IPS-15b (cell line): ENCODE measurements at regions not wholly inside any gene's neighbourhood (a gene's known extent, or its start where the extent isn't known, plus 50 kb on each side); places are given as distances from the start of the nearest gene placed in this dataset.

Experiments used
- H3K27me3 ChIP-seq: one replicate; pipeline ENCODE4 v1.6.1; 2013; ENCODE audit warnings: low read length; ENCODE audit not compliant: control insufficient read depth, insufficient read depth
- H3K36me3 ChIP-seq: one replicate; pipeline ENCODE4 v1.6.1; 2013; ENCODE audit warnings: low read length; ENCODE audit not compliant: control insufficient read depth, insufficient read depth
- H3K4me1 ChIP-seq: one replicate; pipeline ENCODE4 v1.6.1; 2013; ENCODE audit warnings: mild to moderate bottlenecking, low read length; ENCODE audit not compliant: control insufficient read depth, insufficient read depth
- H3K4me3 ChIP-seq: one replicate; pipeline ENCODE4 v1.5.1; 2013; ENCODE audit warnings: low read depth, low read length
- H3K9ac ChIP-seq: one replicate; pipeline ENCODE4 v1.6.1; 2013; ENCODE audit warnings: low read depth, mild to moderate bottlenecking, low read length
- H3K9me3 ChIP-seq: one replicate; pipeline ENCODE4 v1.6.1; 2013; ENCODE audit warnings: mild to moderate bottlenecking, low read length; ENCODE audit not compliant: control insufficient read depth, insufficient read depth

DNA sequence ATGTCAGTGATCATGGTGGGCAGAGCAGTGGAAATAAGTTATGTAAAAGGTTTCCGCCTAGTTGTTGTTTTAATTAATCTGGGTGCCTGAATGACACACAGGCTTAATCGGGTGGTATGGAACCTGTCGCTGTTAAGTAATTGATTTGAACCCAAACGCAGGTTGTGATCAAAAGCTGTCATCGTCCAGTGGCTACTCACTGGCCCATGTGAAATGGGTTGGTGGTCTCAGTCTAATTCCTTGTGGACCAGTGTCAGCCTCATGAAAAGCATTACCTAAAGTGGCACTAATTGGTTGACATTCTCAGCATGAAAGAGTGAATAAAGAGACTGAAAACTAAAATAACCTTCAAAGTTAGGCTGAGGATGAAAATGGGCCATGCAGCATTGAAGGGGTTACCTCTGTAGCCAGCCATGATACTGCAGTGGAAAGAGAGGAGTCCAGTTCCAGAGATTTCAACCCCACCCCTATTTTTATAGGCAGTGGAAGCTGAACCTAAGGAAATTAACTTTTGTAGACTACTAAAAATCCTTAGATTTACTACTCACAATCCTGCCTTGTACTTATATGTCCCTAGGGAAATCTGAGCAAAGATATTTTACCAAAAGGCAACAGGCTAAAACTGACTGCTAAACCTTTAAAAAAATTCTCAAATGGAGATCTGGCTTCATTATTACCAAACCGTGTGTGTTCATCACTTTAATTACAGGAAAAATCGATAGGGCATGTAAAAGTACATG is 251.7 kb upstream of the TENM3 start:
- Histone ChIP-seq H3K4me3 (no peak overlapping the region), H3K9ac (no peak overlapping the region), H3K4me1 (no peaks in the 10 kb centered on the region), H3K27me3 (no peaks in the 10 kb centered on the region), H3K9me3 (no peaks in the 10 kb centered on the region), H3K36me3 (no peaks in the 10 kb centered on the region)

DNA sequence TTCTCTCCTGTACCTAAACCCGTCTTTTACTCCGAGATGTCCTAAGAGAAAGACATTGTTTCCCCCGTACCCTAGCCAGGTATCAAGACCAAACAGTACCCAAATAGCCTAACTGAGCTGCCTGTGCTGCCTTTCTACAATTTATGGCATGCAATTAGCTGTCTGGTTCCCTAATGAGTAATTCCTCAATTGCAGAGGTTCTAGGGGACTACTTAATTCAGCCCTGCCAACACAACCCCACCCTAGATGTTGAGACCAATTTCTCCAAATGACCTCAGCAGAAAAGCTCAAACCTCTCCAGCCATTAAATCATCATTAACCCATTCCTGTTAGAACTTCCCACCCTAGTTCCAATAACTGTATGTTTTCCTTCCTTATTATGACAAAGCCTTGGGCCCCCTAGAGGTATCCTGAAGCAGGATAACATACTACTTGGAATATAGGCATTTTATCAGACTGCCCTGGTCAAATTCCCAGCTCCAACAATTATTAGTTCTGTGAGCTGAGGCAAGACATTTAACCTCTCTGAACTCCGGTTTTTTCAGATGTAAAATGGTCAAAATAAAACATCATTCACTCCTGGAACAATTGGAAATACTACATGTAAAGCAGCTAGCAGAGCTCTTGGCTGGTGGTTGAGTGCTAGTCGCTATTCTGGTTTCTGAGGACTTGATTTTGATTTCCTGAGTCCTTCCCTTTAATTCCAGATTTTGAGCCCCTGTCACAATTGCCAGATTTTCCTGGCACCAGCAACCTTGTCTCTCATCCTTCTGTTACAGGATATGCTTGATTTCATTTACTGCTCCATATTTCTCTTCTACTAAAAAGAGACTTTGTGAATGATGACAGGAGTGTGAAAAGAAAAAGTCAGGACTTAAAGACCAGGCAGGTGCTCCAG is 244.6 kb upstream of the TENM3 start:
- Histone ChIP-seq H3K27me3 (no peaks in the 10 kb centered on the region), H3K36me3 (no peaks in the 10 kb centered on the region), H3K4me3 (no peak overlapping the region), H3K4me1 (no peaks in the 10 kb centered on the region), H3K9ac (no peak overlapping the region), H3K9me3 (no peaks in the 10 kb centered on the region)

DNA sequence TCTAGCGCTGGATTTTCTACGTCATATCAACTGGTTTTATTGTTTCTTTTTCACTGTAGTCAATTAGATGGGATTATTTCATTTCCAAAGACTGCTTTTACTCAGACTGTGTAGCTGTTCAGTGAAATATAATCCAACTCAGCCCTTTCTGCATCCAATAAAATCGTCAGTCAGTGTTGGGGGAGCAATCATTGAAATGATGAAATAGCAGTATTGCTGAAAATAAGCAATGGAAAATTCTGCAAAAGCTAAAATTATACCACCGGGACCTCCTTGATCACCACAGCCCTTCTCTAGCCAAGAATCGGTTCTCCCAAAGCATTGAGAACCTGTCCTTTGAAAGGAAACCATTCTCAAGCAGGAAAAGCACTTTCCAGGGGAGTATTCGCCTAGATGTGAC is 243.1 kb upstream of the TENM3 start:
- no peak overlapping the region for H3K4me3 ChIP-seq
- H3K9ac ChIP-seq: no peak overlapping the region
- H3K4me1 ChIP-seq: no peaks in the 10 kb centered on the region
- H3K36me3 ChIP-seq: no peaks in the 10 kb centered on the region
- H3K27me3 ChIP-seq: no peaks in the 10 kb centered on the region
- H3K9me3 ChIP-seq: no peaks in the 10 kb centered on the region

DNA sequence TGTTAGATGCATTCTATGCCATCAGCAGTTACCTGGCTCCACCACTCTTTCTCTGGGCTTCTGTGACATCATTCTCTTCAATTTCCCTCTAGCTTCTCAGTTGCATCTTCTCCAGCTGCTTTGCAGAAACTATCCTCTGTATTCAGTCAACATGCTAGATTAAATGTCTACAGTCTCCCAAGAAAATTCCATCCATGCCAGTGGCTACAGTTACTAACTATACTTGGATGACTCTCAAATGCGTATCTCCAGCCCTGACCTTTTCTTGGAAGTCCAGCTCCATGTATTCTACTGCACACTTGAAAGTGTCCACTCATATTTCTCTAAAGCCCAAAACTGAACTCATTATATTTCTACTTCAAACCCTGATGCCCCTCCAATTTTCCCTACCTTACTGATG is 232.3 kb upstream of the TENM3 start:
- H3K27me3 ChIP-seq: no peaks in the 10 kb centered on the region
- H3K9ac ChIP-seq: no peak overlapping the region
- no peaks in the 10 kb centered on the region for H3K36me3 ChIP-seq
- no peaks in the 10 kb centered on the region for H3K9me3 ChIP-seq
- H3K4me1 ChIP-seq: no peaks in the 10 kb centered on the region
- no peak overlapping the region for H3K4me3 ChIP-seq

DNA sequence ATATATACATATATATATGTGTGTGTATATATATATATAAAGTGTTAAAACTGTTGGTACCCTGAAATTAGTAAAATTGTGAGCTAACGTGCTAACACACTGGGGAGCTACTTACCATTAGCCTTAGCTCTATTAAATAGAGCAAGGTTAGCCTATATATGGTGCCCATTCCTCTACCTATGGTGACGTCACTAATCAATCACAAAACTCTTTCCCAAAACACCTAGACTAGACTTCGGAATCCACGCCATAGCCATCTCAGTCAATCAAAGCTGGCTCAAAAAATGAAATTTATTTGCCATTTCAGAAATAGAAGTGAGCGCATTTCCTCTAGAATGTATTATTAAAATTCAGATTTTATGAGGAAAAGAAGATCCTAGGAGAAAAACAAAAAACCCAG is 229.0 kb upstream of the TENM3 start:
- no peaks in the 10 kb centered on the region for H3K9me3 ChIP-seq
- H3K9ac ChIP-seq: no peak overlapping the region

DNA sequence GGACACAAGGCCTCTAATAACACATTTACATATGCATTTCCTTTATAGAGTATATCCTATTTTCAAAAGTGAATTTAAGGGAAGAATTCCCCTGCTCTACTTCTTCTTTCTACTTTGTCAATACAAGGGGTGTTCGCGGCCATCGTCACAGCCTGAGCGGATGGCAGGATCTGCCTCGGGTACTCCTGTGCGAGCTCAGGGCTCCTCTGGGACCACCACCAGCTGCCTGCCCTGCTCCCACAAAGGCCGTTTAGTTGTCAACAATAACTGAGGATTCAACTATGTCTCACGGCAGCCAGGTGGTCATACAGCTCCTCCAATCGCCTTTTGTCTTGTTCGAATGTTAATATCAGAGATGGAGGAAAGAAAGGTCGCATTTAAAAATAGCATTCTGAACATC is 228.2 kb upstream of the TENM3 start:
- Histone ChIP-seq H3K36me3 (no peaks in the 10 kb centered on the region), H3K4me1 (no peaks in the 10 kb centered on the region), H3K27me3 (no peaks in the 10 kb centered on the region), H3K4me3 (no peak overlapping the region), H3K9me3 (no peaks in the 10 kb centered on the region), H3K9ac (no peak overlapping the region)

More for the DNA sequence above, 229.0 kb upstream of the TENM3 start:
- Histone ChIP-seq H3K36me3 (no peaks in the 10 kb centered on the region), H3K4me3 (no peak overlapping the region), H3K27me3 (no peaks in the 10 kb centered on the region), H3K4me1 (no peaks in the 10 kb centered on the region)

DNA sequence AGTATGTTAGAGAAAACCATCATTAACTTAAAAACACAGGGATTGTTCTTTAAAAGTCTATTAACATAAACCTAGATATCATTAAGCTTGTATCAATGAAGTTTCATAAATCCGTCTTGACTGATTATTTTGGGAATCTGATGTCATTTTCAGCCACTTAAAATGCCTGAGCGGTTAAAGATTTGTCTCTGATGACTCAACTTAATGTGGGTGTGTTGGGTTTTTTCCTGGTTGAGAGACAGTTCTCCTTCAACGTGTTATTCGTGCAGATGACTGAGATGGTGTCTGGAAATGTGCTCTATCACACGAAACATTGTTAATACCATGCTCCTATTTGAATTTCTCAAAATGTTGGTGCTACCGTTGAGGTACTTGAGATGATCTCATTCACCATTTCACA is 227.3 kb upstream of the TENM3 start:
- no peak overlapping the region for H3K9ac ChIP-seq
- no peaks in the 10 kb centered on the region for H3K4me1 ChIP-seq
- no peak overlapping the region for H3K4me3 ChIP-seq
- no peaks in the 10 kb centered on the region for H3K27me3 ChIP-seq
- no peaks in the 10 kb centered on the region for H3K36me3 ChIP-seq
- H3K9me3 ChIP-seq: no peaks in the 10 kb centered on the region

DNA sequence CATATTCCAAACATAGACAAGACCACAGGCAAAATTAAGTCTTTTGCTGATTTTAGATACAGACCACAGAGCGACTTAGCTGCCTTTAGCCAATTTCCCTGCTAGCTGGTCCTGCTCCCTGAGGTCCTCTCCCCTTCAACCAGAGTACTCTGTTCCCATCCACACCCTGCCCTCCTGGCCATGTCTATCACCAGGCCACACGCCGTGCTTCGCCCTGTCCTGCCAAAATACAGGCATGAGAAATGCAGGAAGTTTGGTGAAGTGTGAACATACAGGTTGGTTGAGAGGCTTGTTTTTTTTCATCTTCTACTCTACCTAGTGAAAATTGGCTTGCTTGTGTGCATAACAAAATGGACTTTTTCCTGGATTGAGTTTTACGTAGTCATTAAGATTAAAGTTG is 226.2 kb upstream of the TENM3 start:
- Histone ChIP-seq H3K4me3 (no peak overlapping the region), H3K36me3 (no peaks in the 10 kb centered on the region), H3K9me3 (no peaks in the 10 kb centered on the region), H3K27me3 (no peaks in the 10 kb centered on the region), H3K4me1 (no peaks in the 10 kb centered on the region), H3K9ac (no peak overlapping the region)

DNA sequence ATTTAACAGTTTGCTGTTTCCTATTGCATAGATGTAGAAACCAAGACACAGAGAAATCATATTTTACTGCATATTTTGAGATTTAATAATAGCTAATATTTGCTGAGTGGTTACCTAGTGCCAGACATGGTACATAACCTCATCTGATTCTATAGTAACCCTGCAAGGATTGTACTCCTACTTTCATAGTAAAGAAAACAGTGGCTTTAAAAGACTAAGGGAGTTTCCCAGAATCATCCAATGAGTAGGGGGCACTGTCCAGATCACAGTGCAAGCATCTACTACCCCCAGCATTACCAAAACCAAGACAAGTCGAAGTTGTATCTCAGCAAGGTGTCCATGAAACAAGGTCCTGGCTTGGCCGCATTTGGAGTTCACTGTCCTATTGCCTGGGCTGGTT is 224.5 kb upstream of the TENM3 start:
- no peaks in the 10 kb centered on the region for H3K9me3 ChIP-seq
- no peak overlapping the region for H3K4me3 ChIP-seq
- H3K4me1 ChIP-seq: no peaks in the 10 kb centered on the region
- H3K36me3 ChIP-seq: no peaks in the 10 kb centered on the region
- no peaks in the 10 kb centered on the region for H3K27me3 ChIP-seq
- no peak overlapping the region for H3K9ac ChIP-seq

DNA sequence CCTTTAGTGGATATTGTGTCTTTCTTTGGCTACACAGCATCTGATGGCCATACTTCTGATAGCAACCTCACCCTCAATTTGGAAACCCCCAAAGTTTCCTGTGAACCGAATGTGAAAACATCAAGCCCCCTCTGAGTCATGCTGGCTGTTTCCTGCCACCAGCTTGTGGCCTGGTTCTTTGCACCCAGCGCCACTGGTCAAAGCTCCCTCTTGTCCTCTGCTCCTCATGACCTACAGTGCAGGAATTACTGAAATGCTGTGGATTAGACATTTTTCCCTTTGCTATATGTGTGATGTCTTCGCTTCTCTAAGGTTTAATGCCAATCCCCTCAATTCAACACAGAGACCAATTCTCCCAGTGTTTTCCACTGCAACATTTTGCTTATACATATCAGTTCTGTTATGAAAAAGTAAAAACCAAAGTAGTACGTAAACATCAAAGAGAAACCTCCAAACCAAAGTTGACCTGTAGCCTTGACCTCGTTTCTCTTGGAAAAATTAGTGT is 224.0 kb upstream of the TENM3 start:
- Histone ChIP-seq H3K9ac (no peak overlapping the region), H3K4me1 (no peaks in the 10 kb centered on the region), H3K9me3 (no peaks in the 10 kb centered on the region), H3K36me3 (no peaks in the 10 kb centered on the region), H3K27me3 (no peaks in the 10 kb centered on the region), H3K4me3 (no peak overlapping the region)

DNA sequence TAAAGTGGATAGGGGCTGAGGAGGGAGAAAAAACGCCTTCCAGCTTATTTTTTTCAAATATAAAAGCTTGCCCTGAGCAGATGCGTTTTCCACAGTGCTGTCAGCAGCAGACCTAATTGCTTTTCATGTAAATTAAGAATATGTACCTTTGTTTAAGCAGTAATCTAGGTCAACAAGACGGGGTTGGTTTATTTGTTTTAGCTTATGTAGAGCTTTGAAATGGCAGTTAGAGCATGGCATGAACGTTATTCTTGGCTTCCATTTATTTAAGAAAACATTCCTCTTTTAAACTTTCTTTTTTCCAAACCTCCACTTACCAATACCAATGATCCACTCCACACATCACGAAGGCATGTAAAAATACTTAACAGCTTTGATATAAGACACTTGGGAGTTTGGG is 220.3 kb upstream of the TENM3 start:
- no peaks in the 10 kb centered on the region for H3K4me1 ChIP-seq
- H3K36me3 ChIP-seq: no peaks in the 10 kb centered on the region
- no peaks in the 10 kb centered on the region for H3K27me3 ChIP-seq
- no peak overlapping the region for H3K4me3 ChIP-seq
- no peaks in the 10 kb centered on the region for H3K9me3 ChIP-seq
- no peak overlapping the region for H3K9ac ChIP-seq

DNA sequence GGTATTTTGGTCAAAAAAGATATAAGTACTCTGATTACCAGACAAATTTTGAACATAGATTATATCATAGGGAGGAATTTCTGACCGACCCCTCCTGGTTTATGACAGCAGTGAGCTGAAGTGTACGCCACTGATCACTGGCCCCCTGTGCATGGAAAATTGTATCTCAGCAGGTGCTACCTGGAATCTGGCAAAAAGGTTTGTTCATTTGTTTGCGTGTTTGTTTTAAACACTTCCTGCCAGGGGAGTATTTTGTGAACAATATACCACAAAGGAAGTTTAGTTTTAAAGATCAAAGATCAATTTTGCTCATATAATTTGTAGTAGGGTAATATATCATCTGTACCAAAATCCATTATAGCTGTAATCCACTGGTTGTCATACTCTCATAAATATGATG is 219.7 kb upstream of the TENM3 start:
- H3K36me3 ChIP-seq: no peaks in the 10 kb centered on the region
- H3K4me3 ChIP-seq: no peak overlapping the region
- no peak overlapping the region for H3K9ac ChIP-seq
- no peaks in the 10 kb centered on the region for H3K9me3 ChIP-seq
- no peaks in the 10 kb centered on the region for H3K4me1 ChIP-seq
- H3K27me3 ChIP-seq: no peaks in the 10 kb centered on the region
